Ishikawa (cell line): ENCODE measurements at regions not wholly inside any gene's neighbourhood (a gene's known extent, or its start where the extent isn't known, plus 50 kb on each side); places are given as distances from the start of the nearest gene placed in this dataset.

ENCODE experiments used
- CEBPB ChIP-seq: IDR thresholded peaks from 2 replicates; pipeline ENCODE4 v1.6.1; 2012
- CREB1 ChIP-seq: IDR thresholded peaks from 2 replicates; pipeline ENCODE4 v1.6.1; 2012; ENCODE audit warnings: low read depth
- EGR1 ChIP-seq: IDR thresholded peaks from 2 replicates; pipeline ENCODE4 v1.6.1; 2012
- EP300 ChIP-seq: IDR thresholded peaks from 2 replicates; pipeline ENCODE4 v1.6.1; 2012; ENCODE audit warnings: borderline replicate concordance
- FOXM1 ChIP-seq: IDR thresholded peaks from 2 replicates; pipeline ENCODE4 v1.6.1; 2012; ENCODE audit warnings: low read depth, borderline replicate concordance
- NFIC ChIP-seq: IDR thresholded peaks from 2 replicates; pipeline ENCODE4 v1.6.1; 2012
- RAD21 ChIP-seq: IDR thresholded peaks from 2 replicates; pipeline ENCODE4 v1.6.1; 2012; ENCODE audit warnings: low read depth
- REST ChIP-seq: IDR thresholded peaks from 2 replicates; pipeline ENCODE4 v1.6.1; 2012; ENCODE audit warnings: low read depth, mild to moderate bottlenecking
- TAF1 ChIP-seq: IDR thresholded peaks from 2 replicates; pipeline ENCODE4 v1.6.1; 2012; ENCODE audit warnings: low read depth, mild to moderate bottlenecking
- TCF12 ChIP-seq: IDR thresholded peaks from 2 replicates; pipeline ENCODE4 v1.6.1; 2012; ENCODE audit warnings: low read depth
- TEAD4 ChIP-seq: IDR thresholded peaks from 2 replicates; pipeline ENCODE4 v1.6.1; 2012
- USF1 ChIP-seq: IDR thresholded peaks from 2 replicates; pipeline ENCODE4 v1.6.1; 2012
- YY1 ChIP-seq: IDR thresholded peaks from 2 replicates; pipeline ENCODE4 v1.6.1; 2012; ENCODE audit warnings: low read depth
- ZBTB7A ChIP-seq: IDR thresholded peaks from 2 replicates; pipeline ENCODE4 v1.6.1; 2012; ENCODE audit warnings: low read depth
- TF ChIP-seq, protein P1 (sequence below): IDR thresholded peaks from 2 replicates; pipeline ENCODE4 v1.6.1; 2012

- TF ChIP-seq CREB1 (no peak), REST (no peak), FOXM1 (no peak), TAF1 (no peak), USF1 (peak; percentile 62)
Measured at GRCh38 chr3:150132101-150132749, 161.5 kb upstream of the PFN2 start.

DNA sequence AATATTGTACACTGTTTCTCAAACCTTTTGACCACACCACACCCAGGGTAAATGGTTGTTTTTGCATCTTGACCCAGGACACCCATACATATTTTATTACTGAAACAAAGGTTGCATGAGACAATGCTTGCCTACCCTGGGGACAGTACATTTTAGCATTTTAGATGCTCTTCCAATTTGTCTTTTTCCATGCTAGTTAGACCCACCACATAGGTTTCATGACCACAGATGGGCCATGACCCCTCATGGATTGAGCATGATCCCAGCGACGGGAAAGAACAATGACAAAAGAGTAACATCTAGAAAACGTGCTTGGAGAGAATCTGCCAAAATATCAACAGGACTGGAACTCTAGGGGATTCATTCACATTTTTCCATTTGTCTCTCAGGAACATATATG is 161.0 kb upstream of the PFN2 start:
- TF ChIP-seq CREB1 (no peak), REST (no peak), CEBPB (no peak), FOXM1 (no peak)

DNA sequence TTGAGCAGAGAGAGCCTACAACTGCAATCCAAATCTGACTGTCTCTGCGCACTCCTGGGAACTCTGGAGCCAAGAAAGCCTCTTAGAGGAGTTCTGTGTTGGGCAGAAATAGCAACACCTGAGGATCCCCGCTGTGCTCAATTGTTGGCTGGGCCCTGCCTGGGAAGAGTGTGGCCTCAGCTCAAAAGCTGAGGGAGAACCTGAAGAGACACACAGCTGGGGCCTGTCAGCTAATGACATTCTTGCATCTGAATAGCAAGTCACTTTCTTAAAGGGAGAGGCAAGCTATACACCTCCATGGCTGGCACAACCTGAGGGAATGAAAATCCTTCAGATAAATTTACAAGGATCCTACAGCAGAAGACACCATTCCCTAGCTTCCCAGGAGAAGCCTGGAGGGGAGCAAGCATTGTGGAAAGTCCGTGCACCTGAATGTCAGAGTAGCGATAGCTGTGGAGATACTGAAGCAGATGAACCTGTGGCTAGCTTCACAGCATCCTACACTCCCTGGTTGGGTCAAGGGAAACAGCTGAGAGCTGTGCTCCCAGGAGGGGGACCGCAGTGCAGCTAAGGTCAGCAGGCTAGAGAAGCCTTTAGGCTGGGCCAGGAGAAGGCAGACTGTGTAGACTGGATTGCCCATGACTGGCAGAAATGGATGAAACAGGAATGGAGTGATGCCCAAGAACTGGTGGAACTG is 159.9 kb upstream of the PFN2 start:
- TF ChIP-seq NFIC (no peak), TEAD4 (peak; percentile 22; the same call in 1 of the 2 replicates), USF1 (no peak)

- no peak for TF ChIP-seq TCF12
- TF ChIP-seq FOXM1 = no peak
- TF ChIP-seq EGR1 = no peak
- TF ChIP-seq EP300 = no peak
- no peak for TF ChIP-seq YY1
- TF ChIP-seq USF1 = no peak
- no peak for TF ChIP-seq REST
- TF ChIP-seq TAF1 = no peak
- no peak for TF ChIP-seq ZBTB7A
- TF ChIP-seq CEBPB = no peak
- no peak for TF ChIP-seq NFIC
Measured at GRCh38 chr3:150129166-150129565, 158.5 kb upstream of the PFN2 start.

DNA sequence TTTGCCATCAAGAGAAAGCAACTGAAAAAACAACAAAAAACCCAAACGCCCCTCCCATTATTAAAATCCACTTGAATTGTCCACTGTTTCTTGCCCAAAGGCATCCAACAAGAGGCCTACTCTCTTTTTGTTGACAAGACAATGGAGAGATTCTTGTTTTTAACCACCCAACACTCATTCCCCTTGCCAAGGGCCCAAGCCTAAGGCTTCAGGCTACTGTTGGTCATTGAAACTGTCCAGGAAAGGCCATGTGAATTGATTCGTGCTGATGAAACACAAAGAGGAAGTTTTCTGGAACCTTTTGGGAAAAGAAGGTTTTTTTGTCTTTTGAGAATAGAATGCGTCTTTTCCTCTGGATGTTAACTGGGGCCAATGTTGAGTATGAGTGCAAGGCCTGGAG is 157.4 kb upstream of the PFN2 start:
- TF ChIP-seq TAF1 (no peak), EGR1 (no peak), RAD21 (no peak), ZBTB7A (no peak), TEAD4 (no peak), NFIC (no peak), USF1 (no peak), FOXM1 (no peak), CEBPB (no peak), YY1 (no peak), EP300 (no peak), TCF12 (no peak), REST (no peak), CREB1 (no peak)
- TF ChIP-seq, protein P1, sequence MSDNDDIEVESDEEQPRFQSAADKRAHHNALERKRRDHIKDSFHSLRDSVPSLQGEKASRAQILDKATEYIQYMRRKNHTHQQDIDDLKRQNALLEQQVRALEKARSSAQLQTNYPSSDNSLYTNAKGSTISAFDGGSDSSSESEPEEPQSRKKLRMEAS = no peak
